ENCODE measurements at regions not wholly inside any gene's neighbourhood (a gene's known extent, or its start where the extent isn't known, plus 50 kb on each side); places are given as distances from the start of the nearest gene placed in this dataset.

- TF ChIP-seq TCF7L2 (IDR thresholded peaks at IDR 0.05; ENCODE audit: low read depth, low read length) (no peak), CTCF (IDR thresholded peaks at IDR 0.05) (no peak), SIN3A (IDR thresholded peaks at IDR 0.05; ENCODE audit: borderline replicate concordance, insufficient read depth, low read depth, low read length) (no peak), POLR2AphosphoS5 (IDR thresholded peaks at IDR 0.05; ENCODE audit: low read depth, low read length) (no peak), REST (IDR thresholded peaks at IDR 0.05; ENCODE audit: insufficient read depth in 1 of 2, low read depth in 2 of 2, low read length in 1 of 2) (no peak)
- CTCF ChIA-PET, result no interaction called here
- no peak for ATAC-seq
Observed at GRCh38 chr3:102688556-102688930, 253.7 kb downstream of the ZPLD1 start.

GRCh38 chr3:102691507-102691906 is 256.7 kb downstream of the ZPLD1 start:
- ATAC-seq, result no peak
- DNase-seq (ENCODE audit: low read depth, low spot score), result no peak
- in situ Hi-C loops (cut with HindIII; ENCODE audit: low pct_unique_long_range_greater_than_20kb, low sequenced_read_pairs) (no loop called here), intact Hi-C loops (cut with micrococcal nuclease; ENCODE audit: unreplicated experiment) (no loop called here)
- H3K36me3 ChIP-seq (ENCODE audit: control insufficient read depth, insufficient read depth, low read length), result no peaks in the 10 kb centered on the region
- no peaks in the 10 kb centered on the region for H3K4me1 ChIP-seq (ENCODE audit: control insufficient read depth, insufficient read depth, low read length)
- no peak overlapping the region for H3K4me3 ChIP-seq (ENCODE audit: low read depth in 2 of 2, low read length in 2 of 2)
- ChIA-PET POLR2A (no interaction called here), CTCF (no interaction called here)
- no peaks in the 10 kb centered on the region for H3K27me3 ChIP-seq (ENCODE audit: control insufficient read depth, insufficient read depth, low read length)
- peaks cover 4% of the 10 kb centered on the region; the same call in 1 of the 2 replicates for H3K9me3 ChIP-seq (ENCODE audit: control insufficient read depth, insufficient read depth, low read depth, low read length)
- H3K27ac ChIP-seq (ENCODE audit: low read length), result no peak overlapping the region
- BruUV-seq (replicated peaks), result no TSS peak
- TF ChIP-seq REST (IDR thresholded peaks at IDR 0.05; ENCODE audit: insufficient read depth in 1 of 2, low read depth in 2 of 2, low read length in 1 of 2), result no peak
- TF ChIP-seq TCF7L2 (IDR thresholded peaks at IDR 0.05; ENCODE audit: low read depth, low read length), result no peak
- no peak for TF ChIP-seq CTCF (IDR thresholded peaks at IDR 0.05)
- TF ChIP-seq SIN3A (IDR thresholded peaks at IDR 0.05; ENCODE audit: borderline replicate concordance, insufficient read depth, low read depth, low read length), result no peak
- no peak for TF ChIP-seq POLR2AphosphoS5 (IDR thresholded peaks at IDR 0.05; ENCODE audit: low read depth, low read length)

More at GRCh38 chr3:102688556-102688930, 253.7 kb downstream of the ZPLD1 start:
- in situ Hi-C loops (cut with HindIII; ENCODE audit: low pct_unique_long_range_greater_than_20kb, low sequenced_read_pairs) (no loop called here), intact Hi-C loops (cut with micrococcal nuclease; ENCODE audit: unreplicated experiment) (no loop called here)
- BruUV-seq (replicated peaks), result no TSS peak
- Histone ChIP-seq H3K27ac (ENCODE audit: low read length) (no peak overlapping the region), H3K4me1 (ENCODE audit: control insufficient read depth, insufficient read depth, low read length) (no peaks in the 10 kb centered on the region), H3K9me3 (ENCODE audit: control insufficient read depth, insufficient read depth, low read depth, low read length) (no peaks in the 10 kb centered on the region), H3K4me3 (ENCODE audit: low read depth in 2 of 2, low read length in 2 of 2) (no peak overlapping the region), H3K27me3 (ENCODE audit: control insufficient read depth, insufficient read depth, low read length) (no peaks in the 10 kb centered on the region), H3K36me3 (ENCODE audit: control insufficient read depth, insufficient read depth, low read length) (no peaks in the 10 kb centered on the region)
- DNase-seq (ENCODE audit: low read depth, low spot score), result no peak
- POLR2A ChIA-PET, result no interaction called here
